ENCODE measurements at regions not wholly inside any gene's neighbourhood (a gene's known extent, or its start where the extent isn't known, plus 50 kb on each side); places are given as distances from the start of the nearest gene placed in this dataset.

DNA sequence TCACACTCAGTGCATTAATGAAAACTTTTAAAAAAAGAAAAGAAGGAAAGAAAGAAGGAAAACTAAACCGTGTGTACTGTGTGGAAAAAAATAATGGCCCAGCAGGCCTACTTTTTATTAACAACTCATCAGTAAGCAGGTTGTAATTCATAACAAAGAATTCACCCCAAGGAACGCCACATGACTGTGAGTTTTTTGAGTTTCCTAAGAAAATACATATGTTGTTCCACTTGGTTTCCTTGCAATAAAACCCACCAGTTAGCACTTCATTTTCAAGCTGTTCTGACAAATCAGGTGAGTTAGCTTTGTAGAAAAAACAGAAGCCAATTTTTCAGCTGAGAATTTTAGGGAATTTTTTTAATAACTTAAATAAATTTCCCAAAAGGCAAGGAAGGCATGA lies 259.3 kb upstream of the TBX18 start:
- 37 to 46% methylated on average over 2 of the region's 2 CpGs for WGBS, 2 donors
- no peak for FAIRE-seq

DNA sequence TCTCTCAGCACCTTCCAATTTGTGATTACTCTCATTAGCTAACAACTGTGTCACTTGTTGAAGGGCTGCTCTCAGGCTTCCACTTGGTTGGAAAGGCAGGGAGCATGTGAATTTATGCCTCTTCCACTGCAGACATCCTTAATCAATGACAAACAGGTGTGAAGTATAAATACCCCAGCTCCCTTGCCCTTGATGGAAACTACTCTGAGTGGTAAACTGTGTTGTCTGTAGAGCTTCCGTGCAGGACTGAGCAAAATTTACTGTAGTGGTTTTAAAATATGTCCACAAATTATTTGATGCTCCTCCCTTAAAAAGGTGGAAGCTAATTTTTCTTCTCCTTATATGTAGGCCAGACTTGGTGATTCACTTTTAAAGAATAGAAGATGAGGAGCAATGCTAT lies 253.0 kb upstream of the TBX18 start:
- H3K4me1 ChIP-seq: no peaks in the 10 kb centered on the region
- H3K27ac ChIP-seq: no peak overlapping the region
- no peak overlapping the region for H3K4me3 ChIP-seq
- no peak for ATAC-seq
- no peak for TF ChIP-seq CTCF (IDR thresholded peaks at IDR 0.05)
- H3K9me3 ChIP-seq: no peaks in the 10 kb centered on the region
- FAIRE-seq: no peak
- no peaks in the 10 kb centered on the region for H3K36me3 ChIP-seq
- intact Hi-C loops (cut with DNase I): no loop called here
- 54 to 74% methylated on average over 1 of the region's 1 CpG for WGBS, 2 donors
- H3K27me3 ChIP-seq: no peaks in the 10 kb centered on the region
- DNase-seq: no peak

More for the DNA sequence above, 259.3 kb upstream of the TBX18 start:
- DNase-seq: no peak
- H3K4me3 ChIP-seq: no peak overlapping the region
- intact Hi-C loops (cut with DNase I): no loop called here
- no peaks in the 10 kb centered on the region for H3K27me3 ChIP-seq
- no peak for TF ChIP-seq CTCF (IDR thresholded peaks at IDR 0.05)
- no peaks in the 10 kb centered on the region for H3K9me3 ChIP-seq
- H3K36me3 ChIP-seq: no peaks in the 10 kb centered on the region
- no peaks in the 10 kb centered on the region for H3K4me1 ChIP-seq
- no peak overlapping the region for H3K27ac ChIP-seq
- no peak for ATAC-seq

- no peak for ATAC-seq
- Histone ChIP-seq H3K4me3 (no peak overlapping the region), H3K36me3 (no peaks in the 10 kb centered on the region), H3K27ac (no peak overlapping the region), H3K4me1 (no peaks in the 10 kb centered on the region), H3K9me3 (no peaks in the 10 kb centered on the region), H3K27me3 (no peaks in the 10 kb centered on the region)
- intact Hi-C loops (cut with DNase I): no loop called here
- 48% methylated on average over 1 of the region's 1 CpG for WGBS, 2 donors
- DNase-seq: no peak
- TF ChIP-seq CTCF (IDR thresholded peaks at IDR 0.05): no peak
- no peak for FAIRE-seq
These were observed 252.3 kb upstream of the TBX18 start for GRCh38 chr6:85016726-85017125.

- DNase-seq: peak in 5 of 6 donors; percentile 18 to 73 (median 46)
These were observed 251.1 kb upstream of the TBX18 start for GRCh38 chr6:85015396-85015990.

More at GRCh38 chr6:85015396-85015990, 251.1 kb upstream of the TBX18 start:
- intact Hi-C loops (cut with DNase I): no loop called here
- no peak overlapping the region for H3K27ac ChIP-seq
- ATAC-seq (peak in 3 of 4 donors; percentile 77 to 84 (median 81)), FAIRE-seq (no peak)
- 7 to 8% methylated on average over 12 of the region's 12 CpGs for WGBS, 2 donors
- TF ChIP-seq CTCF (IDR thresholded peaks at IDR 0.05): peak; percentile 46 to 56 (median 51)
- no peaks in the 10 kb centered on the region for H3K36me3 ChIP-seq
- H3K4me1 ChIP-seq: no peaks in the 10 kb centered on the region
- no peaks in the 10 kb centered on the region for H3K27me3 ChIP-seq
- H3K4me3 ChIP-seq: no peak overlapping the region
- H3K9me3 ChIP-seq: no peaks in the 10 kb centered on the region
